ENCODE measurements at regions not wholly inside any gene's neighbourhood (a gene's known extent, or its start where the extent isn't known, plus 50 kb on each side); places are given as distances from the start of the nearest gene placed in this dataset.
"Not testable (repeated sequence)": the region's sequence is repeated elsewhere in the genome, so short reads cannot be mapped to it uniquely, and the experiment has no call there.

GRCh38 chr4:13924900-13925299 lies 297.4 kb upstream of the BOD1L1 start:
- TF ChIP-seq CTCF, POLR2A (IDR thresholded peaks at IDR 0.05): not testable (repeated sequence)

All from tibial nerve (tissue), 3 donors.